GM19193 (cell line): ENCODE measurements at regions not wholly inside any gene's neighbourhood (a gene's known extent, or its start where the extent isn't known, plus 50 kb on each side); places are given as distances from the start of the nearest gene placed in this dataset.

Experiments
- POLR2A ChIP-seq: IDR thresholded peaks from 4 replicates; pipeline ENCODE4 v1.6.1; 2011; ENCODE audit not compliant: insufficient read depth, insufficient read length; ENCODE audit errors: extremely low read depth

GRCh38 chr1:219283541-219283940 lies 109.9 kb downstream of the LYPLAL1 start:
- no peak for TF ChIP-seq POLR2A

DNA sequence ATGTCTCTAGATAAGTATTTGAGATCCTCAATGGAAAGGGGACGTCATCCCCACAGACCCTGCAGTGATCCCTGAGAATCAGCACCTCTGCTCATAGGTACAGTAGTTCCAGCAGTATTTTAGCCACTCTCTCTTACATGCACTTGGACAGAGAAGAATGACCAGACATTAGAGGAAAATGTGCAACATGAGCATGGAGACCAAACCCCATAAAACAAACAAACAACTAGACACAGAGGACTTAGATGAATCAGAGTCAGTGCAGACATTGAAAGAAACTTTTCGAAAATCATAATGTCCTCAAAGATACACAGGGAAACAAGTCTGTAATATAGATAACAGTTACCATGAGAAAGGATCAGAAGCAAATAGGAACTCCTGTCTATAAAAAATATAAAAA lies 108.2 kb downstream of the LYPLAL1 start:
- TF ChIP-seq POLR2A: no peak

DNA sequence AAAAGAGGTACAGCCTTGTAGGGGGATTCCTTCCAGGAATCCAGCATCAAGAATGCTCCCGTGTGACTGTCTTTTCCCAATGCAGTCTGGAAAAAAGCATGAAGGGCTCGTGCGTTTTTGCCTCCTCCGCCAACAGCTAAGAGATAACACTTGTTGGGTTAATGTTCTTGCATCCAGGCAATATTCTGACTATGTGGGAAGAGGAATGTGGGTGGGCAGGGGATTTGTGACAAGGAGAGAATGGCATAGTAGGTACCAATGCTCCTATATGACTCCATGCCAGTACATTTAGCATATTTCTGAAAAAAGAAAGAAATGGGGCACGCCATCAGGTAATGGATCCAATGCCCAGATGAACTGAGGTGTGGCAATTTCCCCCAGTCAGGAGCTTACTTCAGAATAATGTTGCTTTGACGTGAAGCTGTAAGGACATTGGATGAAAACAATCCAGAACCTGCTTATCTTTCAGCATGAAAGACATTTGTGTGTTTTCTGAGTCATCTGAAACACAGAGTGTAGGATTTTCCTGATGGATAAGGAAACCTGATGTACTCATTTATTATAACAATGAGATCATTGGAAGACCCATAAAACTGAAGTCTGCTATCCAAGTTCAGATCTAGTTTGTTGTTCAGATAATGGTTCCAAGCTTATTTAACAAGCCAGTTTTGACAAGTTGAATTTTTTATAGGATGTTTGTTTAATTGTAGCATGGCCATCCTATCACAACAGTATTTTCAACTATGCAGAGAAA lies 105.5 kb downstream of the LYPLAL1 start:
- TF ChIP-seq POLR2A: no peak

DNA sequence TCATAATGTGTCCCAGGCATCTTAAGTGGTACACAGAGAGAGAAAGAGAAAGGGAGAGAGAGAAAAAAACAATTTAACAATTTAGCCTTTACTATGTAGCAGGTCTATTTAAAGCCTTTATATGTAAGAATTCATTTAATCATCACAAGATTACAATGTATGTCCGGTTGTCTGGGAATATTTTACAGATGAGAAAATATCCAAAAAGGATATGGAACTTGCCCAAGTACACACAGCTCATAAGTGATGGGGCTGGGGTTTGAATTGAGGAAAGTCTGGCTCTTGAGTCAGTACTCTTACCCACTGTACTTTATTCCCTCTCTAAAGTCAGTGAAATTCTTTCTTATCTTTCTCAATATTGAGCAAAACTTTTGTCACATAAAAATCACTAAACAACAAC lies 104.6 kb downstream of the LYPLAL1 start:
- TF ChIP-seq POLR2A: no peak

GRCh38 chr1:219277304-219278105 lies 103.8 kb downstream of the LYPLAL1 start:
- no peak for TF ChIP-seq POLR2A

- no peak for TF ChIP-seq POLR2A
Observed at GRCh38 chr1:219276049-219276738, 102.5 kb downstream of the LYPLAL1 start.

GRCh38 chr1:219273088-219273686 lies 99.5 kb downstream of the LYPLAL1 start:
- TF ChIP-seq POLR2A: no peak

DNA sequence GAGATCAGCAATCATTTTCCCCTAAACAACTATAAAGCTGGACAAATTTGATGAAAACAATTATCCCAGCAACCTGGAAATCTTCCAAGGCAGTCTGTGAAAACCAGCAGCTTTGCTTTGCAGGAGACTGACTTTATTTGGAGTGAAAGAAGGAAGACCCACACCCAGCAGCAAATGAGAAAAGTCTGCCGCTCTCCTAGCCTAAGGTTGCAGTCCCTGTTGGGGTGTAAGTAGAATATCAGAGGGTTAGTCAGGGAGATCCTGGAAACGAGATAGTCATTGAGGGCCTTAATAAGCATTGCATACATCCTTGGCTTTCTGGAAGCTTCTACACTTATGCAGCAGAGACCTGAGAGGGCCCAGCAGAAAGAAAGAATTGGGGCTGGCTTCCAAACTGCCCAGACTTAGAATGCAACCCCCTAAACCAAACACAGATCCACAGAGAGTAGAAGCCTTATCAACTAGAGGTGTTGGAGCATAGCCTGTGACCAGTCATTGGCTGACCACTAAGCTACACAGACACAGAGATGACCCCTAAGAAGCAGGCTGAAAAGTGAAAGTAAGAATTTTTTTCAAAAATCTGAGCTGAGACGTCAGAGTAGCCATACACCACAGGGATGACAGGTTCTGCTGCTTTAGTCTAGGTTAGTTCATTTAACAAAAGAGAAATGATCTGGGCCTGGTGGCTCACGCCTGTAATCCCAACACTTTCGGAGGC lies 98.3 kb downstream of the LYPLAL1 start:
- TF ChIP-seq POLR2A: no peak

- no peak for TF ChIP-seq POLR2A
Observed at GRCh38 chr1:219269171-219269570, 95.5 kb downstream of the LYPLAL1 start.

DNA sequence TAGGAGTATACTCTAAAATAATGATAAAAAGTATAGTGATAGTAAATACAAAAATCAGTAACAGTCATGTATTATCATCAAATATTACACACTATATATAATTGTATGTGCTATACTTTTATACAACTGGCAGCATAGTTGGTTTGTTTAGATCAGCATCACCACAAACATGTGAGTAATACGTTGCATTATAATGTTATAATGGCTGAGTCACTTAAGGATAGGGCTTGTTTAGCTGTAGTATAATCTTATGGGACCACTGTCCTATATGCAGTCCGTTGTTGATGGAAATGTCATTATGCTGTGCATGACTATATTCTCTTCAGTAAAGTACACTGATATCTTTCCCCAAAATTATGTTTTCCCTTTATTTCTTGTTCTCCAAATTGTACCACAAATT lies 92.8 kb downstream of the LYPLAL1 start:
- TF ChIP-seq POLR2A: no peak

DNA sequence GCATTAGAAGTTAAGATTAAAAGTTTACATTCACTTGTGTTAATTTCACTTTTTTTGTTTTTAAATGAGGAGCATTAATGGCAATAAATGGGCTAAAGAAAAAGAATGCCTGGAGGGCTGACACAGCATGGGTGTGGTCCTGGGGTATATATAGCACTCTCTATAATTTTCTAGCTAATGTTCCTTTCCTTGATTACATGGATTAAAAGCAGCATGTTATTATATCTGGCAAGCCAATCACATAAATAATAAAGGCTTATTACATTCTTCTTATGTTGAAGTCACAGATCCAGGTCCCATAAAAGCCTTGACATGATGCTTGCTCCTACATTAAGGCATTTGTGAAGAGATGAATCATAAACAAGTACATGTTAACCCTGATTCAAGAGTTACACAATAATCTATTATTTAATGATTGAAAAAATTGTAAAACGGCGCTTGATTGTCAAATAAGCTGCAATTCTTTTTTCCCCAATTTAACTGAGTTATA lies 91.4 kb downstream of the LYPLAL1 start:
- no peak for TF ChIP-seq POLR2A

DNA sequence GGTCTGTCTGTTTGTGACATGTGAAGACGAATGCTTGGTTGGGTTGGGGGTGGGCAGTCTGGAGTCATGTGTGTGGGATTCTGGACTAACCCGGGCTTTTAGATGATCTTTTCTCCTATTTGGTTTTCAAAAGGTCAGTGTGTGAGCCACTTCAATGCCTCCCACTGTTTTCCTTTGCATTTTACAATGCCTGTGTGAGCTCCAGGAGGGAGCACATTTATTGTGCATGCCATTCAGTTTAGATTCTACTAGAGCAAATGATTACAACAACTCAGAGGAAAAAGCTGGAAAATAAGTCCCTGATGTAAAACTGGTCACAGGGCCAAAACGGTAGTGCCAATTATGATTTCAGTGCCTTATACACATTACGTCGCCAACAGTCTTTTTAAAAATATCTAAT lies 90.9 kb downstream of the LYPLAL1 start:
- TF ChIP-seq POLR2A: no peak
